SW480 (cell line): ENCODE measurements at regions not wholly inside any gene's neighbourhood (a gene's known extent, or its start where the extent isn't known, plus 50 kb on each side); places are given as distances from the start of the nearest gene placed in this dataset.
A peak's percentile ranks its signal among the peaks of the same experiment; 100 is the strongest.
"Not testable (repeated sequence)": the region's sequence is repeated elsewhere in the genome, so short reads cannot be mapped to it uniquely, and the experiment has no call there.

ENCODE experiments used
- DNase-seq: peaks from one replicate; pipeline ENCODE4 v3.0.0-alpha.2; 2016; ENCODE audit warnings: low spot score

DNA sequence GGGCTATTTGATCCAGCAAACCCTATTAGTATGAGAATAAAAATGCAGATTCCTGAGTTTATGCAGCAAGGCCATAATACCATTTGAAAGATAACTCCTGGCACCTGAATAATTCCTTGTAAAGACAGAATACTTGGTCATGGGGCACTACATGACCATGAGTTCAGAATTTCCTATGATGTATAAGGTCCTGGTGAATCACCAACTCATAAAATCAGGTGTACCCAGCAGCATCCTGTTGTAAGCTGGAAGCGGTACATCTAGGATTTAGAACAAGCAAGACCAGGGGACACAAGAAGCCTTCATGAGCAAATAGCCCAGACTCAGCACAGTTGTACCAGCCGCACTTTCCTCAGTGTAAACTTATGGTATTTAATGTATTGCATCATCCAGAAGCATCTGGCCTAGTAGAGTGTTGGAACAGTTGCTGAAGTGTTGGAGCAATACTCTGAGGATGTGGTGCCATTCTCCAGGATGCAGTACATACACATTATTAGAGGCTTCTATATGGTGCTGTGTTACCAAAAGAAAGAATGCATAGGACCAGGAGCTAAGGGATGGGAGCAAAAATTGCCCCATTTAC is 233.4 kb downstream of the SQOR start:
- DNase-seq = no peak

DNA sequence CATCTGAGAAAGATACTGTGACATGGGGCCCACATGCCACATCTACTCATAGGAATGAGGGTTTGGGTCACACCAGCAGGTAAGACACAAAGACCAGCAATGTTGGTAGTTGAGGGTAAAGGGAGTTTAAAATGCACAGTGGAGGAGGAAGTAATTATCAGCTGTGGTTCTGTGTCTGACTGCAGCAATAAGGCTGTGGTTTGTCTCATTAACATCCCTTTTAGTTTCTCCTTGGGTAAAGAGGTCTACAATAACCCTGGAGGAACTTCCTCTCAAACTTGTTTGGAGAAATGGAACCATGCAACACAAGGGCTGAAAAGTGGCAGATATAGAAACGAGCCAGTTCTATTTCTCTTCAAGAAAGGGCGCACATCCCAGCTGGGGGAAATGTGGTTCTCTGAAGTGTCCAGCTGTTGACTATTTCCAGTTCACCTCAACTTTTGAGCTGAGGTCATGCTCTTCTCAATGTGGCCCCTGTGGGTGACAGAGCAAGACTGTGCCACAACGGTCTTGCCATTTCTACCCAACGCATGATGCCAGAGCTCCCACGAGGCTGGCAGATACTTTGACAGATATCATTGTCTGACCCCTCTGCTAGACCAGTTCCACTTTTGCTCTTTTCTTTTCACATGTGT is 234.3 kb downstream of the SQOR start:
- DNase-seq = peak; percentile 18

DNA sequence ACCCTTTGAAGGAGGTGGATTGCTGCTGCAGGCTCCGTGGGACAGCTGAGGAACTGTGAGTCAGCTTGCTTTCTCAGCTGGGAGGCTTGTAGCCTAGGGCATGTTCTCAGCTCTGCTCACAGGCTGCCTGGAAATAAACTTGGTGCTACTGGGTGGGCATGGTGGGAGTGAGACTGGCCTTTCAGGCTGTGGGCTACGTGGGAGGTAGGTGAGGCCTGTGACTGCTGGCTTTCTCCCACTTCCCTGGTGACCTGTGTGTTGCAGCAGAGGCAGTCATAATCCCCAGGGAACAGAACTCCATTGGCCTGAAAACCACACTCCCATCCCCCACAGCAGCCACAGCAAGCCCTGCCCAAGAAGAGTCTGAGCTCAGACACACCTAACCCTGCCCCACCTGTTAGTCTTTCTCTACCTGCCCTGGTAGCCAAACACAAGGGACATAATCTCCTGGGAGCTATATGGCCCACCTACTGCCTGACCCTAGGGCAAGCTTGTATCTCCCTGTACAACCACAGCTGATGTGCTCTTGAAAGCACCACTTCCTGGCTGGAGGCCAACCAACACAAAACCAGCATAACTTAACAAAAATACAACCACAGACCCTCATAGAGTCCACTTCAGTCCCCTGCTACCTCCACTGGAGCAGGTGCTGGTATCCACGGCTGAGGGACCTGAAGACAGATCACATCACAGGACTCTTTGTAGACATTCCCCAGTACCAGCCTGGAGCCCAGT is 236.5 kb downstream of the SQOR start:
- DNase-seq = peak; percentile 44

DNA sequence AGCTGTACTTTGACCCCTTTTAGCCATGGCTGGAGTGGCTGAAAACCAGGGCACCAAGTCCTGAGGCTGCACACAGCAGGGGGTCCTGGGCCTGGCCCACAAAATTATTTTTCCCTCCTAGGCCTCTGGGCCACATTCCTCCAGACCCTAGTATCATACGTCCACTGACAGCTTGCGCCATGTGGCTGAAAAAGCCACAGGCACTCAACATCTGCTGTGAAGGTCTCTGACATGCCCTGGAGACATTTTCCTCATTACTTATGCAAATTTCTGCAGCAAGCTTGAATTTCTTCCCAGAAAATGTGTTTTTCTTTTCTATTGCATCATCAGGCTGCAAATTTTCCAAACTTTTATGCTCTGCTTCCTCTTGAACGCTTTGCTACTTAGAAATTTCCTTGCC is 239.0 kb downstream of the SQOR start:
- DNase-seq = no peak

DNA sequence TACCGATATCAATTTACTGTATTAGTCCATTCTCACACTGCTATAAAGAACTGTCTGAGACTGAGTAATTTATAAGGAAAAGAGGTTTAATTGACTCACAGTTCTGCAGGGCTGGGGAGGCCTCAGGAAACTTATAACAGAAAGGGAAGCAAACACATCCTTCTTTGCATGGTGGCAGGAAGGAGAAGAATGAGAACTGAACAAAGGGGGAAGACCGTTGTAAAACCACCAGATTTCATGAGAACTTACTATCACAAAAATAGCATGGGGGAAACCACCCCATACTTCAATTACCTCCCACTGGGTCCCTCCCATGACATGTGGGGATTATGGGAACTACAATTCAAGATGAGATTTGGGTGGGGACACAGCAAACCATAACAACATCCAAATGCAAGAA is 239.7 kb downstream of the SQOR start:
- DNase-seq = not testable (repeated sequence)

DNA sequence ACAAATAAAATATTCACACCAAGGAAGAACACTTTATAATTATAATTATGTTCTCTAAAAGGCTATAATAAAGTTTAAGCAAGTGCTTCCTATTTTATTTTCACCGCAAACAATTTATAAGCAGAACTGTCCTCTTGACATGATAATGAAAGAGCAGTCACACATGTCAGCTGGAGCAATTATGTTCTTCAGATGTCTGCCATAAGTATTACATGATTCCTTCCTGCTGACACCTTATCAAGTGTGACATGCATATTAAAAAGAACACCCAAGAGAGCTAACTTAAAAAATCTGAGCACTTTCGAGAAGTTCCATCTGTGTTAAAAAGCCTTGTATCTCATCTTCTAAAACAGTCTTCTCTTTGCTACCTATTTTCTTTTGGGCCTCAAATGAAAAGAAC is 249.5 kb downstream of the SQOR start:
- DNase-seq = no peak

DNA sequence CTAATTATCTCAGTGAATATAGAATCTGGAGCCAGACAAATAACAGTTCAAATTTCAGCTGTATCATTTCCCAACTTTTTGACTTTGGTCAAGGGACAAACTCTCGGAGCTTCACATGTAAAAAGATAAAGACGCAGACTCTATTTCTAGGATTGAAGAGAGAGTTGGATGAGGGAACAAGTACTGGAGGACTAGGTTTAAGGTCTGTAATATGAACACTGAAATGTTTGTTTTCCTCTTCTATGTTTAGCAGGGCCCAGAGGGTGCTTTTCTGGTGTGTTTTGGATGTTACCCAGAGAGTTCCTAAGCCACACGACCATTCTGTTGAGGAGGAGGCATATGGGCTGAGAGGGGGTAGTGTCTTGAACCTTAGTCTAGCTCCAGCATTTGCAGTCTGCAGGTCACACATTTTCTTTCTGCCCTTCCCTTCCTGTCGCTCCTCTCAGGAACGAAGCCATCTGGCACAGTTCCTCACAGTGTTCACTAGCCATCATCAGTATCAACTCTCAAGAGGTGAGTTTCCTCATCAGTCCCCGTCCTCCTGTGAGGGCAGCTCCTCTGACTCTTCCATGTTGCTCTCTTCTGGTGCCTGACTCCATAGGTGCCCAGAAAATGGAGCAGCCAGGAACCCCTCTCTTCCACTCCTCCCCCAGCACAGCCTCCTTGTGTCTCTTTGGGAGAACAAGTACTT is 250.1 kb downstream of the SQOR start:
- no peak for DNase-seq

DNA sequence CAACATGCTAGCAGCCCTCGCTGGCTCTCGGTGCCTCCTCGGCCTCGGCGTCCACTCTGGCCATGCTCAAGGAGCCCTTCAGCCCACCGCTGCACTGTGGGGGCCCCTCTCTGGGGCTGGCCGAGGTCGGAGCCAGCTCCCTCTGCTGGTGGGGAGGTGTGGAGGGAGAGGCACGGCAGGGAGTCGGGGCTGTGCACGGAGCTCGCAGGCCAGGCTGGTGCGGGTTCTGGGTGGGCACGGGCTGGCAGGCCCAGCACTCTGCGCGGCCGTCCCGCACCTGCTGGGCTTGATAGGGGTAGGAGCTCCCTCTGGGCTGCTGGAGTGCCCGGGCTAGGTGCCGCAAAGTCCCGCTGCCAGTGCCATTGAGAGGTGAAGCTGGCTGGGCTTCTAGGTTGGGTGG is 251.0 kb downstream of the SQOR start:
- DNase-seq = no peak

DNA sequence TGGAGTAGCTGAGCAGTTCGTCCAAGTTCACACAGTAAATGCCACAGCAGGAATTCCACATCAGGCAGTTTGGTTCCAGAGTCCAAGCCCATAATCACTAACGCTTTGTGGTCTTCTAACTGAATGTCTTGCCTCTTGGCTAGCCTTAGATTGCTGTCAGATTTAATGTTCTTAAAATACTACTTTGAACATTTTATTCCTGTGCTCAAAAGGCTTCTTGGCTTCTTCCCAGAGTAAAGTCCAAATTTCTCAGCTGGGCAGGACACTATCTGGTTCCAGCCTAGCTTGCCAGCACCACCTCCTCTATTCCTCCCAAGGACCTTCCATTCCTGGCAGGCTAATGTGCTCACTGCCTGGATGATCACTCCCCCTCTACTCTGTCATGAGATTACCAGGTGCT is 256.9 kb downstream of the SQOR start:
- no peak for DNase-seq

DNA sequence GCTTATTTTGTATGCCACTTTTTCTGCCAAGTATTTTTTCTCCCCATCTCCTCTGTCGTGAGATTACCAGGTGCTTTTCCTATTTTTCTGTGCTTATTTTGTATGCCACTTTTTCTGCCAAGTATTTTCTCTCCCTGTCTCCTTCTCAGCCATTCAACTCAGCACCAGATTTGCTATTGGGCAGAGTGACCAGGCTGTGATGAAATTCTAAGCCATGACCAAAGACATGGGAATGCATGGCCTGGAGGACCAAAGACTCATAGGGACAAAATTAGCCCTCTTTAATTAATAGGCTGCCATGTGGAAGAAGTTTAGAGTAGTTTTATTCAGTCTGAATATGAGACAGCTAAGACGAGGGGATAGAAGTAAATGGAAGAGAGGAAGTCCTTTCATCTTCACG is 257.4 kb downstream of the SQOR start:
- no peak for DNase-seq

DNA sequence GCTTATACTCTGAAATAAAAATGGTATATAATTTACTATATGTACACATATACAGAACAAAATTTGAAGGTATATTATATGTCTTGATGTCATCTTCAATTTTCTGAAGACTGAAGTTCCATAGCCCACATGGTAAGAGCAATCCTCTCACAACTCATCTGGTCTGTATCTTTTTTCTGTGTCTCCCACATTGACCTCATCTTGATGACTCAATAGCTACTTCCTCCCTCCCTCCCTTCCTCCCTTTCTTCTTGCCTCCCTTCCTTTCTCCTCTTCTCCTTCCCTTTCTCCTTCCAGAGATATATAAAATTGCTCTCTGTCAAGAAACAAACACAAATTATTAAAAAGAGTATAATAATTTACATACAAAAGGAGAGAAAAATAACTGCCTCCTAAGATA is 268.5 kb downstream of the SQOR start:
- no peak for DNase-seq

DNA sequence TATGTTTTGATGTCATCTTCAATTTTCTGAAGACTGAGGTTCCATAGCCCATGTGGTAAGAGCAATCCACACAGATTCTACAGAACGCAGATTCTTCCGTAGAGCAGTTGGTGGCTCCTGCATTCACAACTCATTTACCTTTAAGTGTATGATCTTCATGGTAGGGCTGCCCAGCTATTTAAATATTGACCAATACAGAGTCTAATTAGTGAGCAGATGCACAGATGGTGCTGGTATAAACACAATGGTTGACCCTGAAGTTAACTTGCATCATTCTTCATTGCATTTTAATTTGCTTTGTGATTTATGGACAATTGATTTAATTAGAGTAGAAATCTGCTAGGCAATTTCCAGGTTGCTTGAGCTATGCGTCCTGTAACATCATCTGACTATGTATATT is 269.2 kb downstream of the SQOR start:
- no peak for DNase-seq

DNA sequence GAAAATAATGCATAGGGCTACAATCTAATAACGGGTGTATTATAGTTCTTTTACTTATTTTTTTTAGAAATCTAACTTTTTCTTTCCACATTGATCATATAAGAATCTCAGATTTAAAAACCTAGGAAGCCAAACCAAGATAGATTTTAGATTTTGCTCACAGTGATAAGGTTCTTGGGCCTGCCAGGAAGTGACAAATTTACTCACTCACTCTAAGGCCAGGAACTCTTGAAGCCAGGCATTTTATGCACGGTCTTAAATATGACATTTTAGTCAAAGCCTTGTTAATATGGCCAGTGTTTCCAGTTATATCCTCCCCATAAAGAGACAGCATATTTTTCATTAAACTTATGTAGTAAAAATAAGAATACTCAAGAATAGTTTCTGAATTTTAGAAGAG is 271.4 kb downstream of the SQOR start:
- DNase-seq = no peak

DNA sequence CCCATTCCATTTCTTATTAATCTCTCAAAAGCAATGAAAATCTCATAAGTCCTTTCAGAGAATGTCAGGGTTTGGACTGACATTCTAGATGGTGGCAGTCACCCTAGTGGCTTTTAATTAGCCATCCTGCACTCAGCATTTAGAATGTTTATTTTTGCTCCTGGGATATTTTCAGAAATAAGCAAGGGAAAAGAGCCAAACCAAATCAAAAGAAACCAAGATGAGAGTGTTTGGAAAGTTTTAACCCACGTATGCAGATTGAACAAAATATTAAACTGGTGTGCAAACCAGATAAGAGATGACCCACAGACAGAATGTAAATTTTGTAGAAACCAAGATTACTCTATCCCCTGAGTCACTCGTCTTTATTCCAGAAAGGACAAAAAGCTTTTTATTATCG is 275.8 kb downstream of the SQOR start:
- DNase-seq = no peak

DNA sequence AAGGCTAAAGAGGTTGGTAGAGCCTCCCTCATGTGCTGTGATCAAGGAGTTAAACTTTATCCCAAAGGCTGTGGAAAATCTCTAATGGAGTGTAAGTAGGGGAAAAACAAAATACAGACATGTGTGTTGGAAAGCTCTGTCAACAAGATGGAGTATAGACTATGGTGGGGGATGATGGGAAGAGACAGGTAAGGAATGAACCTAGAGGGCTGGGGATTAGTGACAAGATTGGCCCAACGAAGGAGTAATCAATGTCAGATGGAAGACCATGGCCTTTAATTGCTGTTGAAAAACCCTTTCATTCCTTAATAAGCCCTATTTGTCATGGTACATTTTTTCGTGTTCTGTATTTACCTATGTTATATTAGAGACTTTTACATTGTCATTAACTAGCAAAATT is 278.6 kb downstream of the SQOR start:
- DNase-seq = no peak

DNA sequence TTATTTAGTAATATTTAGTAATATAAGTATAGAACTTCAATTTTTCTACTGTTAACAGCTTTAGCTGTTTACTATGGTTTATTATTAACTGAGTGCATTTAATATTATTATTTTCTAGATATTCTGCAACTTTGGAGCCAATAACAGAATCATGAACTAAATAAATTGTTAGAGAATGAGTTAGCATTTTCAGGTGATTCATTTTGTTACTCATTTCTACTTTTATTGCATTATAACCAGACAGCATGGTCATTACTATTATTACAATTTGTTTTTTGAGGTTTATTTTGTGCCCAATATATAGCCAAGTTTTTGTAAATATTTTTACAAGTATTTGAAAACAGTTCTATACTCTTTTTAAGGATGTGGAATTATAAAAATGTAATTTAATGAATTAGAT is 279.6 kb downstream of the SQOR start:
- no peak for DNase-seq

DNA sequence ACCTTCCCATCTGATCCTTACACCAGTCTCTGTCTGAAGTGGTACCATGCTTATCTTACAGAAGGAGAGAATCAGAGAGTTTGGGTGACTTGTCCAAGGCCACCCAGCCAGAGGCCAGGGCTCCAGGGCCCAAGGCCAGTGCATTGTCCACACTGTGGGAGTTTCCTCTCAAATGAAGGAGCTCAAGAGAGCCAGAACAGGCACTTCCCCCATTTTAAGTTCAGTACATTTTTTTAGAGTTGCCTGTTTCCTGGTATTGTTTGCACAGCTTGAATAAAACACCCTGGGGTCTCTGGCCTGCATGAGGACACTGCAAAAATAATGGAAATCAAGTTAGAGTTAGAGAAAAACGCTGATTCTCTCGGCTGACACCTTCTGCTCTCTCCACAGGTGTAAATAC is 284.0 kb downstream of the SQOR start:
- no peak for DNase-seq

DNA sequence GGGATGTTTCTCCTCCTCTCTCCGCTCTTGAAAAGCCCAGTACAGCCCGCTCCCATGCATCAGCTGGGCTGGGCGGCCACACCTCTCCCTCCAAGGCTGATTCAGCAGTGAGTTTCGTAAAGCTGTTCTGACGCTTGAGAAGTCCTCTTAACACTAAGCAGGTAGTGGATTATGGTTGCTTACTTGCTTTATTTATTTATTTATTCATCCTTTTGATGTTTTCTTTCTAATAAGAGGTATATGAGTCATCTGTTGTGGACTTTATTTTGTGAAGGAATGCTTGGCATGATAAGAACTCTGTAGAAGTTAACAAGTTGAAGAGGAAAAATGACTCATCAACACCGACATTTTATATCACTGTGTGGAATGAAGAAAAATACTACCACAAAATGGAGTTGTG is 285.0 kb downstream of the SQOR start:
- peak; percentile 93 for DNase-seq

DNA sequence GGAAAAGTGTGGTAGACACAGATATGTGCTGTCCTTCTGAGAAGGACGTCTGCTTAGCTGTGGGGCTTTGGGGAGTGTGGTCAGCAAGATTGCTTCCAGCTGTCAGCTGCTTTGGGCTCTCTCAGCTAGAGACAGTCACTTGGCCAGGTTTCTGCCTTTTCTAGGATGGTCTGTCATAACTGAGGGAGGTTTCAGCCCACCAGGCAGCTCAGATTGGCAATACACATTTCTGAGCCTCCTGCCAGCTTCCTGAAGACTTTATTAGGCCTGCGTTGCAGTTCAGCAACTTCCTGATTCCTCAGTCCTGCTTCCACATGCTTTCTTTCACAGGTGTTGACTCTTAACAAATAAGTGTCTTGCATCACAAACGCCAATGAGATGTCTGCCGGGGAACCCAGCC is 286.5 kb downstream of the SQOR start:
- no peak for DNase-seq

DNA sequence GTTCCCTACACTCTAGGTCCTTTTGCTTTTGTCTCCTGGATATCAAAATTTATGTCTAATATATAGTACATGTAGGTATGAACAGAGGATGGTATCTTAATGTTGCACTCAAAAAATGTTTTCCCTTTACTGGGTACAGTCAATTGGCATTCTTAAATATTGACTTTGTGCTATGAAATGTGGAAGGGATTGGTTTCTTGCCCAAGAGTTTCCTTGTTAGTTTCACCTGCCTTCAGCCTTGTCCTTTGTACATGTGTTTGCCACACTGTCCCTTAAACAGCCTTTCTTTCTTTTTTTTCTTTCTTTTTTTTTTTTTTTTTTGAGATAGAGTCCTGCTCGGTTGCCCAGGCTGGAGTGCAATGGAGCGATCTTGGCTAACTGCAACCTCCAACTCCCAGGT is 287.1 kb downstream of the SQOR start:
- DNase-seq = no peak

DNA sequence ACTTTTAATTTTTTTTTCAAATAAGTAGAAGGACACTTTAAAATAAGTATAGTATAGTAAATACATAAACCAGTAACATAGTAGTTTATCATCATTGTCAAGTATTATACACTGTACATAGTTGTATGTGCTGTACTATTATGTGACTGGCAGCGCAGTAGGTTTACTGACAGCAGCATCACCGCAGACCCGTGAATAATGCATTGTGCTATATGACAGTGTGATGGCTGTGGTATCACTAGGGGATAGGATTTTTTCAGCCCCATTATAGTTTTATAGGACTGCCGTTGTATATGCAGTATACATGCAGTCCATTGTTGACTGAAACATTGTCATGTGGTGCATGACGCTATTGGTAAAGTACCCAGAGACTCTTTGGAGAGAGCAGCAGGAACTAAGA is 306.5 kb downstream of the SQOR start:
- DNase-seq = no peak

DNA sequence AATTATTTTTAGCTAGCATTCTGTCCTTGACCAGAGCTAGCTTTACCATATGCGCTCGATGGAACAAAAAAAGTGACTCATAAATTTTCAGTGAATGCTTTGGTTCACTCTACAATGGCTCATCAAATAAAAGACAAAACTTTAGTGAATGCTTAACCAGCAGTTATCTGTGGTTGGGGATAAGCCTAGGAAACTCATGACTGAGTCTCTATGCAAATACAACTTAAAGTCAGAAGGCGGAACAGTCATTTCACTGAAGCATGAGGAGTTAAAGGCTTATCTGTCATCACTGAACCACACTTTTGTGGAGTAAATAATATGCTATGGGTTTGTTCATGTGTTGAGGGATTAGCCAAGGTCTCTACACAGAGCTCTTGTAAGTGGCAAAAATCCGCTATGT is 308.4 kb downstream of the SQOR start:
- peak; percentile 9 for DNase-seq

DNA sequence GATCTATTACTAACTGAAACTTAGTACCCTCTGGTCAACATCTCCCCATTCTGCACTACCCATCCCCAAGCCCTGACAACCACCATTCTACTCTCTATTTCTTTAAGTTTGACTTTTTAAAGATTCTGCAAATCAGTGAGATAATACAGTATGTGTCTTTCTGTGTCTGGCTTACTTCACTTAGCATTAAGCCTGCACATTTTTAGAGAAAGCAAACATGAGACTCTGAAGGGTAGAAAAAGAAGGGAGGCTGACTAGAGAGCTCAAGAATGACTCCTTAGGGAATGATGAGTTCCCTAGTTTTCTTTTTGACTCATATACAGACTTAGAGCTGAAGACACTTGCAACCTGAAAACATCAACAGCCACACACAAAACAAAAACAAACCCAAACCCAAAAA is 311.3 kb downstream of the SQOR start:
- no peak for DNase-seq
